Brain microvascular endothelial cell (primary cell): ENCODE measurements at regions not wholly inside any gene's neighbourhood (a gene's known extent, or its start where the extent isn't known, plus 50 kb on each side); places are given as distances from the start of the nearest gene placed in this dataset.

Source experiments
- DNase-seq: peaks from one replicate; pipeline ENCODE4 v3.0.0-alpha.2; 2020
- H3K27ac ChIP-seq: fragments of 250-450 bp; sonication (Bioruptor Pico); 2 replicates; pipeline ENCODE4 v1.5.1; 2020; ENCODE audit warnings: mild to moderate bottlenecking, moderate library complexity
- H3K27me3 ChIP-seq: fragments of 250-450 bp; sonication (Bioruptor Pico); replicated peaks from 2 replicates; pipeline ENCODE4 v1.5.1; 2020; ENCODE audit warnings: mild to moderate bottlenecking
- H3K36me3 ChIP-seq: fragments of 250-450 bp; sonication (Bioruptor Pico); replicated peaks from 2 replicates; pipeline ENCODE4 v1.5.1; 2020; ENCODE audit warnings: mild to moderate bottlenecking
- H3K4me3 ChIP-seq: 2 replicates; pipeline ENCODE4 v1.5.1; 2011; ENCODE audit warnings: low read depth, mild to moderate bottlenecking, control low read depth, low read length, moderate library complexity
- in situ Hi-C: cut with HindIII; loops from 2 replicates; pipeline ENCODE4 v1.10.0; 2017; ENCODE audit warnings: low sequenced_read_pairs, low pct_ligation_motif_present
- TF ChIP-seq, protein P1 (sequence below): IDR thresholded peaks from 2 replicates; pipeline ENCODE4 v1.5.1; 2011; ENCODE audit warnings: low read depth, mild to moderate bottlenecking, moderate library complexity, low read length, control low read depth, inconsistent platforms; ENCODE audit errors: missing control alignments

DNA sequence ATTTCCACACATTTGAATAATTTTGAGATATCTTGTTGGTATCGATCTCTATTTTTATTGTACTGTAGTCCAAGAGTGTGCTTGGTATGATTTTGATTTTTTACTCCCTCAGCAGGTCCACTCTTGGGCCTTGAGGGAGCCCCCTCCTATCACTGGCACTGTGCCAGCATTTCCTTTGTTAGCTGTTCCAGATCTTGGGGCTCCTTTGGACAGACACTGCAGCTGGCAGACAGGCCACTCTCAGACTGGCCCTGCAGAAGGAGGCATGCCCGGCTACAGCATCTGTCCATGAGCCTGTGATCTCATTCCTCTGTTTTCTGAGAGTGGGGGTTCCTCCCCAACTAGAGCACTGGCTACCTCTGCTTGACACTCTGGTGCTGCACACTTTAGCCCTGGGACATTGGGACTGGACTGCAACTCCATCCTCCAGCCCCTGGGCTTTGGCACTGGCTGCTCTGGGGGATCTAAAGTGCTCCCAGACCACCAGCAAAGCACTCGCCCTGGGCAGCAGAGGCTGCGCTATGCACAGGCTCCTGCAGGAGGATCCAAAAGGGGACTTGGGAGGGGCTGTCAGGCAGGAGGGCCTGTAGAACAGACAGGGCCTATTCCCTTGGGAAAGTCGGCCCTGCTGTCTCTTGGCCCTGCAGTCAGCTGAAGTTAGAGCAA, 271.3 kb upstream of the DMAC1 start:
- H3K27me3 ChIP-seq = no peaks in the 10 kb centered on the region
- H3K4me3 ChIP-seq = no peak overlapping the region
- no peak overlapping the region for H3K27ac ChIP-seq
- DNase-seq = no peak
- in situ Hi-C loops = no loop called here
- TF ChIP-seq, protein P1, sequence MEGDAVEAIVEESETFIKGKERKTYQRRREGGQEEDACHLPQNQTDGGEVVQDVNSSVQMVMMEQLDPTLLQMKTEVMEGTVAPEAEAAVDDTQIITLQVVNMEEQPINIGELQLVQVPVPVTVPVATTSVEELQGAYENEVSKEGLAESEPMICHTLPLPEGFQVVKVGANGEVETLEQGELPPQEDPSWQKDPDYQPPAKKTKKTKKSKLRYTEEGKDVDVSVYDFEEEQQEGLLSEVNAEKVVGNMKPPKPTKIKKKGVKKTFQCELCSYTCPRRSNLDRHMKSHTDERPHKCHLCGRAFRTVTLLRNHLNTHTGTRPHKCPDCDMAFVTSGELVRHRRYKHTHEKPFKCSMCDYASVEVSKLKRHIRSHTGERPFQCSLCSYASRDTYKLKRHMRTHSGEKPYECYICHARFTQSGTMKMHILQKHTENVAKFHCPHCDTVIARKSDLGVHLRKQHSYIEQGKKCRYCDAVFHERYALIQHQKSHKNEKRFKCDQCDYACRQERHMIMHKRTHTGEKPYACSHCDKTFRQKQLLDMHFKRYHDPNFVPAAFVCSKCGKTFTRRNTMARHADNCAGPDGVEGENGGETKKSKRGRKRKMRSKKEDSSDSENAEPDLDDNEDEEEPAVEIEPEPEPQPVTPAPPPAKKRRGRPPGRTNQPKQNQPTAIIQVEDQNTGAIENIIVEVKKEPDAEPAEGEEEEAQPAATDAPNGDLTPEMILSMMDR = no peak
- H3K36me3 ChIP-seq = no peaks in the 10 kb centered on the region

DNA sequence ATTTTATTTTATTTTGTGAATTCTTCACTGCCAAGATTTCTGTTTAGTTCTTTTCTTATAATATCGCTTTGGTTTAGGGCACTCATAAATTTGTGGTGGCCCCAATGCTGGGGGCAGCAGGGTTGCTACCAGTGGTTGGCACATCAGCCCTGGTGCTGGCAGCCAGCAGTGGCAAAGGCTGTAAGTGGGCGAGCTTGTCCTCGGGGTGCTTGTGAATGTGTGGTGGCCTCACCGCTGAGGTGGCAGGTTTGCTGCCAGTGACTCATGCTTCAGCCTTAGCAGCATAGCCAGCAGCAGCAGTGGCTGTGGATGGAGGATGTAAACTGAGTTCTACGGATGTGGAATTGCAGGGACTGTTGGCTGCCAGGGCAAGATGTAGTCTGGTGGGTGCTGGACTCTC, 262.9 kb upstream of the DMAC1 start:
- no peaks in the 10 kb centered on the region for H3K27me3 ChIP-seq
- H3K4me3 ChIP-seq = no peak overlapping the region
- in situ Hi-C loops = no loop called here
- DNase-seq = no peak
- no peaks in the 10 kb centered on the region for H3K36me3 ChIP-seq
- TF ChIP-seq, protein P1 = no peak
- no peak overlapping the region for H3K27ac ChIP-seq

DNA sequence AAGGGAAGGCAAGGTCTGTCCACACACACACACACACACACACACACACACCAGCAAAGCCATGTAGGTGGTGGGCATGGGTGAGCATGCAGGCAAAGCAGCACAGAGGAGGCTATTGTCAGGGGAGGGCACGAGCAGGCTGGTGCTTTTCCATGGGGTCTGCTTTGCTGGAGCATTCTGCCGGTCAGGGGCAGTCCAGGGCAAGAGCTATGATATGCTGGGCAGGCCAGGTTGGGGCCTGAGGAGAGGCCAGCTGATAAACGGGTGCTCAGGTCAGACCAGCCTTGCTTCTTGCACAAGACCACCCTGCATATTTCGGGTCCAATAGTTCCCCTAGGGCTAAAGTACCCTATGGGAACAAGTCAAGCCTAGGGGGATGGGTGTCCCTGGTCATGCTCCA, 253.9 kb upstream of the DMAC1 start:
- Histone ChIP-seq H3K4me3 (no peak overlapping the region), H3K27me3 (no peaks in the 10 kb centered on the region), H3K36me3 (no peaks in the 10 kb centered on the region), H3K27ac (no peak overlapping the region)
- TF ChIP-seq, protein P1 = no peak
- in situ Hi-C loops = no loop called here
- no peak for DNase-seq

DNA sequence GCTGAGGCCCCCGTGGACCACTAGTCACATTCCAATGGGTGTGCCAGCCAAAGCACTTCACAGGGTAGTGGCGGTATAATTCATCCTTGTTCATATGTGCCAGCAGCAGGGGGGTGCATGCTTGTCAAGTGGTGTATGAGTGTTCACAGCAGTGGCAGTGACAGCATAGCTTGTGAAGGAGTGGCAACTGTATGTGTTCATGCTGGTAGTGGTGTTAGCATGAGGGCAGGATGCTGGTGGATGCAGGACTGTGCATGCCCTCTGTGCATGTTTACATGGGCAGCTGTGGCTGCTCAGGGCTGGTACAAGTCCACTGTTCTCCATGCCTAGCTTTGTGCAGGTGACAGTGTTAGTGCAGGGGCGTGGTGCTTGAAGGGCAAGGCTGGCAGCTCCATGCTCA, 253.4 kb upstream of the DMAC1 start:
- Histone ChIP-seq H3K27ac (no peak overlapping the region), H3K27me3 (no peaks in the 10 kb centered on the region), H3K36me3 (no peaks in the 10 kb centered on the region), H3K4me3 (no peak overlapping the region)
- TF ChIP-seq, protein P1 = no peak
- in situ Hi-C loops = no loop called here
- DNase-seq = no peak

DNA sequence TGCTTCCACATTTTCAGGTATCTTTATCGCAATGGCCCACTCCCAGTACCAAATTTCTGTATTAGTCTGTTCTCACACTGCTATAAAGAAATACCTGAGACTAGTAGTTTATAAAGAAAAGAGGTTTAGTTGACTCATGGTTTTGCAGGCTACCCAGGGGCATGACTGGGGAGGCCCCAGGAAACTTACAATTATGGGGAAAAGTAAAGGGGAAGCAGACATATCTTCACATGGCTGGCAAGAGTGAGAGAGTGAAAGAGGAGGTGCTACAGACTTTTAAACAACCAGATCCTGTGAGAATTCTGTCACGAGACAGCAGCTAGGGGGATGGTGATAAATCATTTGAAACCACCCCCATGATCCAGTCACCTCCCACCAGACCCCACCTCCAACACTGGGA, 238.2 kb upstream of the DMAC1 start:
- Histone ChIP-seq H3K27ac (no peak overlapping the region), H3K27me3 (no peaks in the 10 kb centered on the region), H3K4me3 (no peak overlapping the region), H3K36me3 (no peaks in the 10 kb centered on the region)
- TF ChIP-seq, protein P1 = no peak
- in situ Hi-C loops = no loop called here
- no peak for DNase-seq

DNA sequence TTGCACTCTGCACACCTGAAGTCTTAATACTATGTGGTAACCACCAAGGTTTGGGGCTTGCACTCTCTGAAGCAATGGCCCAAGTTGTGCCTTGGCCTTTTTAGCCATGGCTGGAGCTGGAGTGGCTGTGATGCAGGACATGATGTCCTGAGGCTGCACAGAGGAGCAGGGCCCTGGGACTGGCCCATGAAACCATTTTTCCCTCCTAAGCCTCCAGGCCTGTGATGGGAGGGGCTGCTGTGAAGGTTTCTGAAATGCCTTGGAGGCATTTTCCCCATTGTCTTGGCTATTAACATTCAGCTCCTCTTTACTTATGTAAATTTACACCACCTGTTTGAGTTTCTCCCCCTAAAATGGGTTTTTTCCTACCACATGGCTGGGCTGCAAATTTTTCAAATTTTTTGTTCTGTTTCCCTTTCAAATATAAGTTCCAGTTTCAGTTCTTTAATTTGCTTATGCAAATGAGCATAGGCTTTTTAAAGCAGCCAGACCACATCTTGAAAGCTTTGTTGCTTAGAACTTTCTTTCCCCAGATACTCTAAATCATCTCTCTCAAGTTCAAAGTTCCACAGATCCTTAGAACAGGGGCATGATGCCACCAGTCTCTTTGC, 237.4 kb upstream of the DMAC1 start:
- H3K4me3 ChIP-seq = no peak overlapping the region
- no peaks in the 10 kb centered on the region for H3K27me3 ChIP-seq
- DNase-seq = no peak
- in situ Hi-C loops = no loop called here
- H3K27ac ChIP-seq = no peak overlapping the region
- H3K36me3 ChIP-seq = no peaks in the 10 kb centered on the region
- TF ChIP-seq, protein P1 = no peak
